ENCODE measurements at regions not wholly inside any gene's neighbourhood (a gene's known extent, or its start where the extent isn't known, plus 50 kb on each side); places are given as distances from the start of the nearest gene placed in this dataset.

DNA sequence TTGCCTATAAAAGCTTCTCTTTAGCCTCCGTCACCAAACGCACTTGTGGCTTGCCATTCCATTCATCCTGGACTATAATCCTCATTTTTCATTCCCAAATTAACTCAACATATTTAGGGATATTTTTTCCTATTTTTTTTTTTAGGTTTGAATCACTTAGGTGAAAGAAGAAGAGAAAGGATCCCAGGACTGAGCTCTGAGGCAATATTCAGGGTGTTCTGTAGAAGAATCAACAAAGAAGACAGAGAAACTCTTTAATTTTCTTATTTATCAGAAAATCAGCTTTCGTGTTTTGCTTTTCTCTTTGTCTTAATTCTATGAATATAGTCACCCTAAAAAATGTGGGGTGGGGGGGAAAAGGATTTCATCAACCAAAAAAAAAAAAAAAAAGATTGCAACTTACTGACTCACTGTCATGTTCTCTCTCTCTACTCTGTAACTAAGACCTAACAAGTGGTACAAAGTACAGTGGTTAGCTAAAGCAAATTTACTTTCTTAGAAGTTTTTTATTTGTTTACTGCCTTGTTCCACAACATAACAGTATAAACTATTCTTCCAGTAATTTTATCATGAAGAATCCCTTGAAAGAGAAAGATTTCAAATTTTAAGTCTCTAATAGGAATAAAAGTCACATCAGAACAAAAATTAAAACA lies 272.0 kb downstream of the DHX15 start:
- DNase-seq (ENCODE audit: low read depth in 3 of 3, low spot score in 2 of 3) = no peak

DNA sequence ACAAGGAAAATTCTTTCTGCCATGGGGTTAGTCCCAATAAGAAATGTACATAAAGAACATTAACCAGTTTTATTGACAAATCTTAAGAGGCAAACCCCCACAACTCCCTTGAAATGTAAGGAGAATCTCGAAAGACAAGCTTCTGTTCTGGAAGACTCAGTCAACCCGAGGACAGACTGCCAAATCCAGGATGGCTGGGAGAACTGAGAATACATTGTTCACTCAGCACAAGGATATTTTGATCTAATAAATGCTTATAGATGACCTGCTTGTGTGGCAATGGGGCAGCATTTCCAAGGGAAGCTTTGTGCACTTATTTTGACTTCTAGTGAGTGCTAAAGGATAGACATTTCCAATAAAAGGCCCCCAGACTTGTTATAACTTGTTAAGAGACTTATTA lies 280.4 kb downstream of the DHX15 start:
- no peak for DNase-seq (ENCODE audit: low read depth in 3 of 3, low spot score in 2 of 3)

DNA sequence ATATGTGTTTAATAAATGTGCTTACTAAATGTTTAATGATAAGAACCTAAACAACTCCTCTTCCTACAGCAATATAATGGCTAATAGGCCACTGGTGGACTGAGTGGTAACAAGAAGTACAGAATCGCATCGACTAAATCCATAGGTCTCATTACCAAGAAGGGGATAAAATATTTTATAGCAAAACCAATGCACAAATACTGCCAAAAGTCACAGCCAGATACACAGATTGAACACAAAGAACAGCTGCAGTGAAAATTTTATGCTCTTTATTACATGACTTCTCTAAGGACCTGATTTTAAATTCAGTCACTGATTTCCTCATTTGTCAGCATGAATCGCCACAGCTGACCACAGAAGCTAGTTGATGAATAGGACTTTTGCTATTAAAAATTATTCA lies 285.4 kb downstream of the DHX15 start:
- no peak for DNase-seq (ENCODE audit: low read depth in 3 of 3, low spot score in 2 of 3)

DNA sequence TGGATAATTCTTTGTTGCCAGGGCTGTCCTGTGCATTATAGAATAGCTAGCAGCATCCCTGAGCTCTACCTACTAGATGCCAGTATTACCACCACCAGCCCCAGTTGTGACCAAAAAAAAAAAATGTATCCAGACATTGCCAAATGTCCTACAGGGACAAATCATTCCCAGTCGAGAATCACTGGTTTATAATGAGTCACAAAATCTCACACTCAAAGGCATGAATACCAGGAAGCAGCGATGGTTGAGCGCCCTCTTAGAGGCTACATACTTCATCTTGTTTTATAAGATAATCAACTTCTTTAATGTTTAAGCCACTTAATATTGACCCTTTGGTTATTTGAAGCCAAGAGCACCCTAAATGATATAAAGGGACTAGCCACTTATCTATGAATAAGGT lies 297.3 kb downstream of the DHX15 start:
- no peak for DNase-seq (ENCODE audit: low read depth in 3 of 3, low spot score in 2 of 3)

DNA sequence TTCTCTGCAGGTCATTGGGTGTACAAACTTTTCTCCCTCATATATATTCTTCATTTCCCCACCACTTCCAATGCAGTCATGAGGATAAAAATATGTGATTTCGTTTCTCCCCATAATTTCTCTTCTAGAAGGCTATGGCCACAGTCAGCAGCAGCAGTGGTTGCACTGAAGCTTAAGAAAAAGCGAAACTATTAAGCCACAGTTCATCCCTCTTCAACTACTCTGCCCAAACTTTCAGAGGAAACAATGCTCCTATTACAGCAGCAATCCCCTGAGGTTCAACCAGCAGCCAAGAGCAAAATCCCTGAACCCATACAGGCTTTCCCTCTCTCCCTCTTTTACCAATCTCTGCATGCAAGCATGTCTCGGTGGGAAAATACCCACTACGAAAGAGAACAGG lies 298.6 kb downstream of the DHX15 start:
- no peak for DNase-seq (ENCODE audit: low read depth in 3 of 3, low spot score in 2 of 3)

DNA sequence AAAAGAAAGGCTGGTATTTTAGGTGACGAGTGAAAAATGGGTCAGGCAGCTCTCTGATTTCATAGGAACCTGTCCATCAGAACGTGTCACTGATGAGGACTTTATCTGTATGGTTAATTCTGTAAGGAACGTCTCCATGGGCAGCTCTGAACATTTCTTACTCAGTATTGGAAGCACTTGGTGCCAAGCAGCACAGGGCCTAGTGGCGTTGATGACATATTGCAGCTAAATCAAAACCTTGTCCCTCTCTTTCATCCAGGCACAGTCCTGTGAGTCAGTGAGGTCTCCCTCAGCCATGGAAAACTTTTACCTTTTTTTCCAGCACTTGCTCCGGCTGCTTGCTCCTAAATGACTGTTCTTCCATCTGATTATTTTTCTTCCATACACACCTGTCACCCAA lies 301.9 kb downstream of the DHX15 start:
- no peak for DNase-seq (ENCODE audit: low read depth in 3 of 3, low spot score in 2 of 3)

DNA sequence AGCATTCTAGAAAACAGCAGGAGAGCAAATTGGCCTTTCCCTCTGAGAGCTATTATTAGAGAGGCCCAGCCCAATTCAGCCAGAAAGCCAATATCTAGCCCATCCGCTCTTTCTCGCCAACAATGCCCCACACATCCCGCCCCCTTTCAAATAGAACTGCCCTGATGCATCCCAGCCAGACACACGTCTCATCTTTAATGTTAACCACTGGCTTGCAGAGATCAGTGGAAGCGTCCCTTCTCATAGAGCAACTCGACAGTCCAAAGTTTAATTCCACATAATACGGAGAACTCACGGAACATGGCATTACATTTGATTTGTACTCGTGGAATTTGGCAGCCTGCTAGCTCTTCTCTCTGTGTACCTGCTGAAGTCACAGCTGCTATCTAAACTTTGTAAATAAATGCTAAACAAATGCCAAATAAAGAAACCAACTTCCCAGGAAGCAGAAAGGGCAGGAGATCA lies 304.4 kb downstream of the DHX15 start:
- DNase-seq (ENCODE audit: low read depth in 3 of 3, low spot score in 2 of 3) = no peak

DNA sequence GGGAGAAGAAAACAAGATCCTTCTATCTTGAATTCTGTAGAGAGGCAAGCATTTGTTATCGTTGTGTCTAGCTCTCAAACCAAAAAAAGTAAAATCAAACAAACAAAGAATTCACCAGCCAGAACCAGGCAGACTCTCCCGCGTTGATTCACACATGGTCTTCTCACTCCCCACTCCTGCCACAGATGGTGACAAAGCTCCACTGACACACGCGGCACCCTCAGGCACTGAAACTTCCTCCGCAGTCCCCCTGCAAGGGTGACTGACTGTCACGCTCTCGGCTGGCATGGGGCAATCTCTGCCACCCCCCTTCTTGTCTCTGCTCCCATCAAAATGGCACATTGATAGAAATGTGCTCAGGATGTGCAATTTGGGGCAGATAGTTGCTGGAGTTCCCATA lies 304.9 kb downstream of the DHX15 start:
- no peak for DNase-seq (ENCODE audit: low read depth in 3 of 3, low spot score in 2 of 3)

DNA sequence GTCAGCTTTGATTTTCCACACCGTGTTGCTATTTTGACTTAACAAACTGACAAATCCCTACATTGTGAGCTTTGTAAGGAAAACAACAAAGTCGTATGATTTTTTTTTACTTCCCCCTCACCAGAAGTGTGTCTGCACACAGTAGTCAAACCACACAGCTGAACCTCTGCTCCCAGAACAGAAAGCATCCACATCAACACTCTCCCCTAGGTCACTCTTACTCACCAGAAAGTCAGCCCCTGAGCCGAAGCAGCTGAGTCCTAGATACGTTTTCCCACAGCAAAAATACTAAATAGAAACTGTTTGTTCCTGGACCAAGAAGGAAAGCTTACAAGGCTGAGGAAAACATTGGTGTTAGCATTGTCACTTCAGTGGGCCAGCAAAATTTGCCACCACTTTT lies 305.7 kb downstream of the DHX15 start:
- no peak for DNase-seq (ENCODE audit: low read depth in 3 of 3, low spot score in 2 of 3)

DNA sequence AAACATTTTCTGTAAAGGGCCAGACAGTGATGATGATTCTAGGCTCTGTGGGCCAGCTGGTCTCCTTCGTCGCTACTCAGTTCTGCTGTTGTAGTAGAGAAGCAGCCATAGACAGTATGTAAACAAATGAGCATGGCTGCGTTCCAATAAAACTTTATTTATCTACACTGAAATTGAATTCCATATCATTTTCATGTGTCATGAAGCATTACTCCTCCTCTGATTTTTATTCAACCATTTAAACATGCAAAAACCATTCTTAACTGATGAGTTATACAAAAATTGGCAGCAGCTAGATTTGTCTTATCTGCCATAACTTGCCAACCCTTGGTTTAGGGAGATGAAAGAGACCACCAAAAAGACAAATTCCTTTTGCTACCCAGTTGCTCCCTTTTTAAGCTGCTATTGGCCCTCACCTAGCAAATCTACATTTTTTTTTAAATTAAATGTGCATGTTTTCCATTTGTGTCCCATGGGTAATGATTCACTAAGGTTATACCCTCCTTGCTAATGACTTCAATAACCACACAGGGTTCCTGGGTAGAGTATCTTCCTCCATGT lies 309.9 kb downstream of the DHX15 start:
- DNase-seq (ENCODE audit: low read depth in 3 of 3, low spot score in 2 of 3) = no peak

DNA sequence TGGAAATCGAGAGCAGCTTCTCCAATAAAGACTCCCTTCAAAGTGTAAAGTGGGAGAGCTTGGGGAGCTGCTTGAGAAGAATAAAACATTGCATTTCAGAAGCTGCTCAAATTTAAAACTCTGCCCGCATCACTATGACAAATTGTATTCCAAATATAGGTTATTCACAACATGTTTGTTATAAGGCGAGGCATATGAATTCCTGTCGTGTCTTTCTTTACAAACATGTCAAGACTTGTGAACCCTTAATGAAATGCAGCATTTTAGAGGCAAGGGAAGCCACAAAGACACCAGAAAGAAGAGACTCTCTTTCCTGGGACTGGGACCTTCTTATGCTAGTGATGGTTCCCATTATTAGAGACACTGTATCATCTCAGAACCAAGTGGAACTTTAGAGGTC lies 311.2 kb downstream of the DHX15 start:
- DNase-seq (ENCODE audit: low read depth in 3 of 3, low spot score in 2 of 3) = no peak

DNA sequence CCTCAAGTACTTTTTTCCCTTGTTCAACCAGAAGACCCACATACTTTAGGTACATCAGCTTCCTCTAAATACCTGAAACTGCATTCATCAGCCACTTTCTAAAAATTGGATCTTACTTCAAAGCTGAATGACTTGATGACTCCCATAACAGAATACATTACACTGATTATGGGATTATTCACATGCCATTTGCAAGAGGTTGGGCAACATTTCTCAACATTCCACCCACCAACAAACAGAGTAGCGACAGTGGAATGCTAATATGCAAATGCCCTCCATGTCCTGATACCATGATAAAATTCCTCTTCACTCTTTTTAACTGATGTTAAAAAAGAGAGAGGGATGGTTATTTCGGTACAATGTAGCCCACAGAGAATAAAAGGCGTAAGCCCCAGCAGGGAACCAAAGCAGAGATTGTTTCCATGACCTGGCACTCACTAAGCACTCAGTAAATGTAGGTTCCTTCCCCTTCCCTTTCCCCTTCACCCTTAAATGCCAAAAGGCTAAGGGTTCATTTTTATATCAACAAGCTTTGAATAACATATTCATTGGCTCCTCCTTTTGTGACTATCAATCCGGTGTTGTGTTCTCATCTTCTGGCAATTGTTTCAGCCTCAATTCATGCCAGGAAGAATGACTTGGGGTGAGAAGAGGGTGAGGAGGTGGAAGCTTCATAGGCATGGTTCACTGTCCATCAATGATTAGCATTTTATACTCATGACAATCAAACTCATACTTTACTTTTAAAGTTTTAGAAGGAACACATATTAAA lies 317.2 kb downstream of the DHX15 start:
- DNase-seq (ENCODE audit: low read depth in 3 of 3, low spot score in 2 of 3) = no peak

DNA sequence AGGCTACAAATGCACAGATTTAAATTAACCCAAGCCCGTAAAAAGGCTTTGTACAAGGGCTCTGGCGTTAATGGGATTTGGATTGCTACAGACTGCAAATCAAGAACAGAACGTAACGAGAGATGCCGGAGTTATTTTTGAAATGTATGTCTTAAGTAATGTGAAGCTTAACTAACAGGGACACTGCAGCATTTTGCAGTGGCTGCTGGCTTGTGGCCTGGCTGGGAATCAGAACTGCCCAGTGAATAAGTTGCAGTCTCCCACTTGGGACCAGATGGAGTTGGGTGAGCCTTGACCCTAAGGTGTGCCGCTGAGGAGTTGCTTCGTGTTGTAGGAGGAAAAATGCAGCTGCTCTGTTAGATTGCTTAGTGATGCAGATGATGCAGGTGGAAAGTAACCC lies 318.4 kb downstream of the DHX15 start:
- no peak for DNase-seq (ENCODE audit: low read depth in 3 of 3, low spot score in 2 of 3)

DNA sequence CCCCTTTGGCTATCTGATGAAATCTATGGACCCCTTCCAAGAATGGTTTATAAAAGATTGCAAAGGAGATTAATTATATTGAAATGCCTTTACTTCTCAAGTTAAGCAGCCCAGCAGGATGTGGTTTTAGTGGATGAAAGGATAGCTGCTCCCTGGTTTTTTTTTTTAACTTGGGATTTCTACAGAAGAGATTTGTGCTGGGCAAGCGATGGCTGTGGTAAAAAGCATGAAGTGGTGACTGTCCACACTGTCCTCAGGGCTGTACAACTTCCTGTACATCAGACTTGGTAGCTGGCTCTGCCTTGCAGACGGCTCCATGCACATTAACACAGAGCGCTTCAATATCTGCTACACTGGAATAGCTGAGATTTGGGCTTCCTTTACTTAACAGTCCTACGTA lies 321.7 kb downstream of the DHX15 start:
- no peak for DNase-seq (ENCODE audit: low read depth in 3 of 3, low spot score in 2 of 3)

DNA sequence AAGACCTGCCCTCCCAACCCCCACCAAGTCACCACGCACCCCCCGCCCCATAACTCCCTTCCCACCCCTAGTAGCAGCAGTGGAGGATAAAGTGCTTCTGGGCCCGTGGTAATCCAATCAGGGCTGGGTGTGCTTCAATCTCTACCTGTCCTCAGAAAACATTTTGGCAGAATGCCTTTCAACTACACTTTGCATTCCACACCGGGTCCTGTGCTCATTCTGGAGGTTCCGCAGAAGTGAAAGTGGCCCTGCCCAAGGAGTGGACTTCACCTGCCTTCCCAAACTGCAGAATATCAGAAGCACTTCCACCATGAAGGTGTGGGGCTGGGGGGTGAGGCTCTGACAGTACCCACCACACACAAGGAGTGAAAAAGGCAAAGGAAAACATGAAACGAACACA lies 322.3 kb downstream of the DHX15 start:
- DNase-seq (ENCODE audit: low read depth in 3 of 3, low spot score in 2 of 3) = no peak

DNA sequence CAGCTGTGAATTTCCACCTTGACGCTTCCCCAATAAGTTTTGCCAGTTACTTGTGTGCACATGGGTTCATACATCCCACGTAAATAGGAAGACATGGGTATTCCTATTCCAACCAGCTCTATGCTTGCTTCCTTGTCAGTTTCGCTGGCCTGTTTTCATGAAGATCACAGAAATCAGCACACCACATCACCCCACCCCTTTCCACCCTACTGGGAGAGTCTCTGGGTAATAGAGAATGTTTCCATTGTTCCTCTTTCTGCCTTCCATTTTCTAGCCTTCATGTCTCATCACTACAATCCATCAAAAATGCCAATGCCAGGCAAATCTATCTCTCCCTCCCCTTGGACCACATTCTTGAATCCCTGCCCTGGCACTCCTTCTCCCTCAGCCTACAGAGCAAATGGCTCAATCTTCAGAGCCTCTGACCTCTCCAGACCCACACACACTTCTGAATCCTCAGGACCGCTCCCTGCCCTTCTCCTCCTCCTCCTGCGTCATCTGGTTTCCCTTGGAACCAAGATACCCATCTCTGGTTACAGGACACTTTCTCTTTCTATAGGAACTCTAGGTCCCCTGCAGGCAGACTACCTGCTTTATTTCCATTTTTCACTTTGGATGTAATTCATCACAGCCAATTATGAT lies 323.3 kb downstream of the DHX15 start:
- no peak for DNase-seq (ENCODE audit: low read depth in 3 of 3, low spot score in 2 of 3)

DNA sequence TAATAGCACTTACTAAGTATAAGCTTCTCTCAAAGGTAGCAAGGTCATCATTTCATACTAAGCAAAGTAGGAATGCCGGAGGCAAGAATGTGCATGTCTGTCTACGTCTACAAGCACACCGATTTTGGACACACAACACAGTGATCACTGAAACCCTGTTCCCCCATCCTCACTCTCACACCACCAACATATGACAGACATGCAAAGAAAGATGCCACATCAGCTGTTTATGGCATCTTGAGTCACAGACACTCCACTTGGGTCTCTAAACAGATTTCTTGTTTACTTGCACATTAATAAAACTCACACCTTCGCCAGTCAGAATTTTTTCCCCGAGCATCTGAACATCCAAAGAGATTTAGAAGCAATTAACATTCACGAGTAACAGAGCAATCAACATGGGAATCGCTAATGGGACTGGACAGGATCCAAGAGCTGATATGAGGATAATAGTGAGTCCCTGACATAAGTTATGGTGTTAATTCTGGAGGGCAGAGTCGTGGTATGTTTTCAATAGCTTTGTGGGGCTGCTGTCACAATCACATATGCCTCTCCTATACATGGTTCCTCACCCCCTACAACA lies 324.1 kb downstream of the DHX15 start:
- DNase-seq (ENCODE audit: low read depth in 3 of 3, low spot score in 2 of 3) = no peak

DNA sequence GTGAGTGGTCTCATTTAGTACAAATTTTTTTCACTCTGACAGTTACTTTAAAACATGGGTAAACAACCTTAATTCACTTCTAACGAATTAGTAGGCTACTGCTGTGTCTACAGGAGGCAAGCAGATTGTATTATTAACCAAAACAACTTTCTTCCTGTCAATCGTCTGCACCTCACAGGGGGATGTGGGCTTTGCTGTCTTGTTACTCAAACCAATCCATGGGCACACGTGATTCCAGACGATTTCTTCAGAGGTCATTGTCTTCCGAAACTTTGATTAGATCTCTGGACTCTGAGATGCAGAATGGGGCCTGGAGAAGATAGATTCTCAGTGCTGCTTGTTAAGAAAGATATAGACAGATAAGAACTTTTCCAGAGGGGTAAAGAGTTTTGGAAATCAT lies 327.8 kb downstream of the DHX15 start:
- no peak for DNase-seq (ENCODE audit: low read depth in 3 of 3, low spot score in 2 of 3)

DNA sequence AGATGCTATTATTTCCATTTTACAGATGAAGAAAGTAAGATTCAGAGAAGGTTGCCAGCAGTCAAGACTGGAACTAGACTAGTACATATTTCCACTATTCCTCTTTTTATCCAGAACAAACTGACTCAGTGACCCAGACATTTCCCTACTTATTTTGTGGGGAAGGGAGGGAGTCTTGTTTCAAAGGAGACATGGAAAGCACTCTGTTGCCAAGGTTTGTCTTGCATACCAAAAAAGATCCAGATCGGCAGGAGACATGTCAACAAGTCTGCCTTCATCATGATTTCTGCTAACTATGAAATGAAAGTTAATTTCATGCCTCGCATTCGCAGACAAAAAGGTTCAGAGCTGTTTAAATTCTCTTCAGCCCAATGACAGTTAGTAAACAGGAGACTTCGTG lies 328.3 kb downstream of the DHX15 start:
- no peak for DNase-seq (ENCODE audit: low read depth in 3 of 3, low spot score in 2 of 3)

DNA sequence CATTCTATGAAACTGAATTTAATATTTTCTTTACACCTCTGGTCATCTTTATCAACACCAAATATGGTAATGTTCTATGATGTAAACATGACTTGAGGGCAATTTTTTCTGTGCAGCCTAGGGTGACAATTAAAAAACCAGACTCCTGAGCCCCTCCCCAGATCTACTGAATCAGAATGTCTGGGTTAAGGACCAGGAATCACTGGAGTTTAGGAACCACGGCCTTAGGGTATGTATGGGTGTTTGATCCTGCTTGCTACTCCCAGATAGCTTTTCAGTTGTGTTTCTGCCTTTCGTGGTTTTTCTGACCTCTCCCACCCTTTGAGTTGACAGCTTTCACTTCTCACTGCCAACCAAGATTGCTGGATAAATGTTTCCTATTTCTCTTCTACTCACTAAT lies 332.2 kb downstream of the DHX15 start:
- no peak for DNase-seq (ENCODE audit: low read depth in 3 of 3, low spot score in 2 of 3)

DNA sequence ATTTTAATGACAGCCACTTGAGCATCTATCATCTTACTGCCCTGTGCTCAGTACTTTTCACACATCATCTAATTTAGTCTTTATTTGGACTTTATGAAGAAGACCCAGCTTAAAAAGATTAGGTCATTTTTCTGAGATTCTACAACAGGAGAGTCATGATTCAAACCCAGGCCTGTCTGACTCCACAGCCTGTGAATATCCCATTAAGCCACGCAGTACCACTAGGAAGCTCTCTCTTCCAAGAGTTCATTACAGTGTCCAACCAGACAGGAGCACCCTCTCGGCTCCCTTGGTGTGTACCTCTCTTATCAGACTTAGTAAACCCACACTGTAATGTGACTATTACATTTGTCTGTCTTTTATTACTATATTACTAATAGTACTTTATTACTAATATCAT lies 332.8 kb downstream of the DHX15 start:
- no peak for DNase-seq (ENCODE audit: low read depth in 3 of 3, low spot score in 2 of 3)

Data from right renal cortex interstitium (tissue), 3 donors.